ENCODE measurements at regions not wholly inside any gene's neighbourhood (a gene's known extent, or its start where the extent isn't known, plus 50 kb on each side); places are given as distances from the start of the nearest gene placed in this dataset.
"Not testable (repeated sequence)": the region's sequence is repeated elsewhere in the genome, so short reads cannot be mapped to it uniquely, and the experiment has no call there.

GRCh38 chr12:28711421-28711820 is 437.7 kb upstream of the FAR2 start:
- no peak for TF ChIP-seq CTCF (IDR thresholded peaks at IDR 0.05; ENCODE audit: extremely low read depth, insufficient read depth, missing control alignments)
- no peak for DNase-seq (ENCODE audit: low spot score)
- in situ Hi-C loops (cut with MboI; ENCODE audit: low pct_unique_long_range_greater_than_20kb, low sequenced_read_pairs, unreplicated experiment) = no loop called here

DNA sequence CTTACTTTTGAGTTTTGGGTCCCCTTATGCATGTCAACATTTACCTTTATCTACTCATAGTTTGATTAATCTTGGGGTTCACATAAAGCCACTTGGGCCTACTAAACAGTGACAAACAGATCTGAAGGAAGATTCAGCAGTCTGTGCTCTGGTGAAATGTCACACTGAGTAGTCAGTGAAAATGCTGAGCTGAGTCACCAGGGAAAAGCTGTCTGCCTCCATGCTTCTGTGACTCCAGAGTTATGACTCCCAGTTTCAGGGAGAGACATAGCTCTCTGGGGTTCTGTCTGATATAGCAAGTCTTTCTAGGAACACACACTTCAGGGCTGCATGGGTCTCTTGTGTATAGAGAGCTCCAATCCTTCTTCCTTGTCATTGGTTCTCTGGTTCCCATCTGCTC is 406.3 kb upstream of the FAR2 start:
- no peak for DNase-seq (ENCODE audit: low spot score)
- in situ Hi-C loops (cut with MboI; ENCODE audit: low pct_unique_long_range_greater_than_20kb, low sequenced_read_pairs, unreplicated experiment) = no loop called here
- TF ChIP-seq CTCF (IDR thresholded peaks at IDR 0.05; ENCODE audit: extremely low read depth, insufficient read depth, missing control alignments) = no peak

- in situ Hi-C loops (cut with MboI; ENCODE audit: low pct_unique_long_range_greater_than_20kb, low sequenced_read_pairs, unreplicated experiment) = no loop called here
- no peak for DNase-seq (ENCODE audit: low spot score)
Observed at GRCh38 chr12:28746734-28747325, 402.2 kb upstream of the FAR2 start.

DNA sequence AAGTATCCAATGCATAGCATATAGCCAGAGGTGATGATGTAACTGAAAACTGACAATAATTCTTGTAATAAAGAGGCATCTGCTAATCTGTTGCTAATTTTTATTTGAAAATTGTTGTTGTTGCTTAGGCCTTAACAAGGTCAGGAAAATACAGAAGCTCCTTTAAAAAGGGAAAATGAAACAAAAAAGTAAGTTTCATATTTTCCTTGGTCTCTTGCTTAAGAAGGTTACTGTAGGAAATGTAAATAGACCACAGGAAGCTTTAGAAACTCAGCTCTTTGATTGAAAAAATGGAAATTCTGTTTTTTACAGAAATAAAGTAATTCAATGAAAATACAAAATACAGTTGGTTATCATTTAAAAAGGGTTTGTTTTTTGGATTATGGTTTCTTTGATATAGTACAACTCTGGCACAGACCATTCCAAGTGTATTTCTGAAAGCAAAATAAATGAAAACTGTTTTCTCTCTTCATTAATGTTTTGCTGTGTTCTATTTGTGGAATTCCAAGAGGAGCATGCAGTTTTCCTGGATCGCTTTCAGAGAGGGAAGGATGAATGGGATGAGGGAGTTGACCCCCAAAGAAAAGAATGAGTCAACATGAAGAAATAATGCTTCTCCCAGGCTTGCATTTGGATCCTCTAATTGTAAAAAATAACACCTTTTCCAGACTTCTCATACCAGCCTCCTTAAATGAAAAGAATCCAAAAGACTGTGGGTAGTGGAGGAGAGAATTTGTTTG is 398.0 kb upstream of the FAR2 start:
- DNase-seq (ENCODE audit: low spot score) = no peak
- in situ Hi-C loops (cut with MboI; ENCODE audit: low pct_unique_long_range_greater_than_20kb, low sequenced_read_pairs, unreplicated experiment) = no loop called here
- no peak for TF ChIP-seq CTCF (IDR thresholded peaks at IDR 0.05; ENCODE audit: extremely low read depth, insufficient read depth, missing control alignments)

More at GRCh38 chr12:28746734-28747325, 402.2 kb upstream of the FAR2 start:
- no peak for TF ChIP-seq CTCF (IDR thresholded peaks at IDR 0.05; ENCODE audit: extremely low read depth, insufficient read depth, missing control alignments)

DNA sequence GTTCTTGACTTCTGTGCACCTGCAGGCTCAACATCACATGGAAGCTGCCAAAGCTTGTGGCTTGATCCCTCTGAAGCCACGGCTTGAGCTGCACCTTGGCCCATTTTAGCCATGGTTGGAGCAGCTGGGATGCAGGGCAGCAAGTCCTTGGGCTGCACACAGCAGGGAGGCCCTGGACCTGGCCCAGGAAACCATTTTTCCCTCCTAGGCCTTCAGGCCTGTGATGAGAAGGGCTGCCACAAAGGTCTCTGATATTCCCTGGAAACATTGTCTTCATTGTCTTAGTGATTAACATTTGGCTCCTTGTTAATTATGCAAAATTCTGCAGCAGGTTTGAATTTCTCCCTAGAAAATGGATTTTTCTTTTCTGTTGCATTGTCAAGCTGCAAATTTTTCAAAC is 394.1 kb upstream of the FAR2 start:
- TF ChIP-seq CTCF (IDR thresholded peaks at IDR 0.05; ENCODE audit: extremely low read depth, insufficient read depth, missing control alignments) = no peak
- no peak for DNase-seq (ENCODE audit: low spot score)
- in situ Hi-C loops (cut with MboI; ENCODE audit: low pct_unique_long_range_greater_than_20kb, low sequenced_read_pairs, unreplicated experiment) = no loop called here

GRCh38 chr12:28759333-28759732 is 389.7 kb upstream of the FAR2 start:
- DNase-seq (ENCODE audit: low spot score) = no peak
- in situ Hi-C loops (cut with MboI; ENCODE audit: low pct_unique_long_range_greater_than_20kb, low sequenced_read_pairs, unreplicated experiment) = no loop called here
- TF ChIP-seq CTCF (IDR thresholded peaks at IDR 0.05; ENCODE audit: extremely low read depth, insufficient read depth, missing control alignments) = no peak

- in situ Hi-C loops (cut with MboI; ENCODE audit: low pct_unique_long_range_greater_than_20kb, low sequenced_read_pairs, unreplicated experiment) = not testable (repeated sequence)
Observed at GRCh38 chr12:28760040-28760903, 388.8 kb upstream of the FAR2 start.

DNA sequence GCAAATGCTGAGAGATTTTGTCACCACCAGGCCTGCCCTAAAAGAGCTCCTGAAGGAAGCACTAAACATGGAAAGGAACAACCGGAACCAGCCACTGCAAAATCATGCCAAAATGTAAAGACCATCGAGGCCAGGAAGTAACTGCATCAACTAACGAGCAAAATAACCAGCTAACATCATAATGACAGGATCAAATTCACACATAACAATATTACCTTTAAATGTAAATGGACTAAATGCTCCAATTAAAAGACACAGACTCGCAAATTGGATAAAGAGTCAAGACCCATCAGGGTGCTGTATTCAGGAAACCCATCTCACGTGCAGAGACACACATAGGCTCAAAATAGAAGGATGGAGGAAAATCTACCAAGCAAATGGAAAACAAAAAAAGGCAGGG is 387.2 kb upstream of the FAR2 start:
- DNase-seq (ENCODE audit: low spot score); in situ Hi-C loops (cut with MboI; ENCODE audit: low pct_unique_long_range_greater_than_20kb, low sequenced_read_pairs, unreplicated experiment): not testable (repeated sequence)

More at GRCh38 chr12:28760040-28760903, 388.8 kb upstream of the FAR2 start:
- not testable (repeated sequence) for DNase-seq (ENCODE audit: low spot score)

Data from GM13977 (cell line).